GM12801 (cell line): ENCODE measurements at regions not wholly inside any gene's neighbourhood (a gene's known extent, or its start where the extent isn't known, plus 50 kb on each side); places are given as distances from the start of the nearest gene placed in this dataset.

Experiments used
- TF ChIP-seq, protein P1 (sequence below): IDR thresholded peaks from one replicate; pipeline ENCODE4 v1.5.1; 2011; ENCODE audit warnings: control low read depth; ENCODE audit not compliant: insufficient read length; ENCODE audit errors: extremely low read depth

- TF ChIP-seq, protein P1, sequence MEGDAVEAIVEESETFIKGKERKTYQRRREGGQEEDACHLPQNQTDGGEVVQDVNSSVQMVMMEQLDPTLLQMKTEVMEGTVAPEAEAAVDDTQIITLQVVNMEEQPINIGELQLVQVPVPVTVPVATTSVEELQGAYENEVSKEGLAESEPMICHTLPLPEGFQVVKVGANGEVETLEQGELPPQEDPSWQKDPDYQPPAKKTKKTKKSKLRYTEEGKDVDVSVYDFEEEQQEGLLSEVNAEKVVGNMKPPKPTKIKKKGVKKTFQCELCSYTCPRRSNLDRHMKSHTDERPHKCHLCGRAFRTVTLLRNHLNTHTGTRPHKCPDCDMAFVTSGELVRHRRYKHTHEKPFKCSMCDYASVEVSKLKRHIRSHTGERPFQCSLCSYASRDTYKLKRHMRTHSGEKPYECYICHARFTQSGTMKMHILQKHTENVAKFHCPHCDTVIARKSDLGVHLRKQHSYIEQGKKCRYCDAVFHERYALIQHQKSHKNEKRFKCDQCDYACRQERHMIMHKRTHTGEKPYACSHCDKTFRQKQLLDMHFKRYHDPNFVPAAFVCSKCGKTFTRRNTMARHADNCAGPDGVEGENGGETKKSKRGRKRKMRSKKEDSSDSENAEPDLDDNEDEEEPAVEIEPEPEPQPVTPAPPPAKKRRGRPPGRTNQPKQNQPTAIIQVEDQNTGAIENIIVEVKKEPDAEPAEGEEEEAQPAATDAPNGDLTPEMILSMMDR: no peak
These were observed 291.3 kb upstream of the PHYHIPL start for GRCh38 chr10:58885146-58885545.

DNA sequence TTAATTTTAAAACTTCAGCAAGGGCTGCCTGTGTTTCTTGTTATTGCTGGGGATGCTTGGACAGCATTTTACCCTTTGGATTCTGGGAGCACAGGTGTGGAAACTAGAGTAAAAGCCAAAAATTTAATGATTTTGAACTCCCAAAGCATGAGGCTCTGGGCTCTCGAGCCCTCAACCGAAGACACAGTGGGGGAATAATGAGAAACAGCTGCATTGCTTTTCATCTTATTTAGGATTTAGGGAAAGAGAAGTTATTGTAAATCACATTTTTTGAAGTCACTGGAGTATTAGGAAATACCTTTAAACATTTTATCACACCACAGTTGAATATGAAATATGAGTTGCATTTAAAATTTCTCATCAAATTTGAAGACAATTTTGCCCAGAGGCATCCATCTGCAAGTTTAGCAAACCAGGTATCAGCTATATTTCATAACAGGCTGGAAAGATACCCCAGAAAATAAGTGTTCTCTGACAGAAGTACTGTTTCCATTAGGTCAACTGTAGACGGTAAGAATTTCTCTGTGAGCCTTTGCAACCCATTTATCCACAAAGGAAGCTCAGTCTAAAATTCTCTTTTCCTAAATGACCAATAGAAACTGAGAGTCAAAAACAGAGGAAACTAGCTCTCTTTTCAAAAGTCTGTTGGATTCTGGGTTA is 290.6 kb upstream of the PHYHIPL start:
- TF ChIP-seq, protein P1: no peak

GRCh38 chr10:58886406-58886805 is 290.0 kb upstream of the PHYHIPL start:
- TF ChIP-seq, protein P1: no peak

DNA sequence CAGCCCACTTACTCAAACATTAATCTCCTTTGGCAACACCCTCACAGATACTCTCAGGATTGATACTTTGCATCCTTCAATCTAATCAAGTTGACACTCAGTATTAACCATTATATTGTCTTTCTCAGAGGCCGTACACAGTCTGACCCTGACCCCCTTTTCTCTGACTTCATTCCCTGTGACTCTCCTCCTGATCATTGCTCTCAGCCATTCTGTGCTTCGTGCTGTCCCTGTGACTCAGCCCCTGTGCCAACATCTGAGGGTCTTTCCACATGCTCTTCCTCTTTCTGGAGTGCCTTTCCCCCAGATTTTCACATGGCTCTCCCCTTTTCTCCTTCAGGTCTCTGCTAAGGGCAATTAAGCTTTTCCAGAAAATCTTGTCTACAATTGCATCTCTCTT is 289.0 kb upstream of the PHYHIPL start:
- TF ChIP-seq, protein P1: no peak

DNA sequence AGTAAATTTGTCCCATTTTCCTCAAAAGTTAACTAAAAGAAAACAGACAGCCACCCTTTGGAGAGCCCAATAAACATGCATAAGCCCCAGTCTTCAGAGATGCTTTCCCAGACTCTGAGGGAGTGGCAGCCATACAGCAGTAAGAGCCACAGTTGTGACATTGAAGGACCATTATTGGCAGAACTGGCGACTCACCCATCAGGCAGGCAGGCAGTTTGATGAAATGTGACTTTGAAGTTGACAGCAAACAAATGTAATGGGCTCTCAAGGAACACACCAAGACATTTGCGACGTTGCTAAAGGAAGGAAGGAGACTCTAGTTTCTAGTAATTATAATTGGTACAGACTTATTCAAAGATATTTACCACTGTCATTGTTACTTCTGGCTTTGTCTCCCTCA is 287.5 kb upstream of the PHYHIPL start:
- TF ChIP-seq, protein P1: no peak

- TF ChIP-seq, protein P1: no peak
These were observed 284.4 kb upstream of the PHYHIPL start for GRCh38 chr10:58892031-58892531.

- TF ChIP-seq, protein P1: no peak
These were observed 281.5 kb upstream of the PHYHIPL start for GRCh38 chr10:58894929-58895328.
